Neural progenitor cell (in vitro differentiated cells): ENCODE measurements at regions not wholly inside any gene's neighbourhood (a gene's known extent, or its start where the extent isn't known, plus 50 kb on each side); places are given as distances from the start of the nearest gene placed in this dataset.

ENCODE experiments used
- DNase-seq: peaks from one replicate; pipeline ENCODE4 v3.0.0-alpha.2; 2016; ENCODE audit warnings: low spot score
- H2AFZ ChIP-seq: fragments of 200-600 bp; sonication (generic); replicated peaks from 2 replicates; pipeline ENCODE4 v1.6.1; 2016; ENCODE audit warnings: antibody characterized with exemption
- H3F3A ChIP-seq: fragments of 200-600 bp; sonication (generic); 2 replicates; pipeline ENCODE4 v1.6.1; 2016; ENCODE audit warnings: antibody characterized with exemption, low read depth
- H3K27ac ChIP-seq: fragments of 200-600 bp; sonication (generic); 2 replicates; pipeline ENCODE4 v1.5.1; 2016; ENCODE audit warnings: mild to moderate bottlenecking
- H3K27me3 ChIP-seq: fragments of 200-600 bp; sonication (generic); 2 replicates; pipeline ENCODE4 v1.6.1; 2016; ENCODE audit warnings: mild to moderate bottlenecking, moderate library complexity
- H3K36me3 ChIP-seq: fragments of 200-600 bp; sonication (generic); 2 replicates; pipeline ENCODE4 v1.5.1; 2016
- H3K4me1 ChIP-seq: fragments of 200-600 bp; sonication (generic); 2 replicates; pipeline ENCODE4 v1.6.1; 2016; ENCODE audit warnings: mixed run types
- H3K4me2 ChIP-seq: fragments of 200-600 bp; sonication (generic); 2 replicates; pipeline ENCODE4 v1.6.1; 2016
- H3K4me3 ChIP-seq: fragments of 200-600 bp; sonication (generic); 2 replicates; pipeline ENCODE4 v1.5.1; 2016
- H3K79me2 ChIP-seq: fragments of 200-600 bp; sonication (generic); 2 replicates; pipeline ENCODE4 v1.6.1; 2016; ENCODE audit warnings: low read depth
- H3K9ac ChIP-seq: fragments of 200-600 bp; sonication (generic); 2 replicates; pipeline ENCODE4 v1.6.1; 2016
- H3K9me3 ChIP-seq: fragments of 200-600 bp; sonication (generic); 2 replicates; pipeline ENCODE4 v1.5.1; 2016; ENCODE audit warnings: low read depth
- H4K20me1 ChIP-seq: fragments of 200-600 bp; sonication (generic); 2 replicates; pipeline ENCODE4 v1.6.1; 2016; ENCODE audit warnings: low read depth
- H3K27ac Mint-ChIP-seq: 3 replicates; pipeline ENCODE4 v1.8.0; 2021; ENCODE audit warnings: mixed read lengths
- H3K27me3 Mint-ChIP-seq: 2 replicates; pipeline ENCODE4 v1.8.0; 2022; ENCODE audit warnings: low read depth, mild to moderate bottlenecking, inconsistent platforms, moderate library complexity, mixed read lengths; ENCODE audit not compliant: insufficient read depth
- H3K36me3 Mint-ChIP-seq: 3 replicates; pipeline ENCODE4 v1.8.0; 2021; ENCODE audit warnings: mixed read lengths
- H3K4me1 Mint-ChIP-seq: 3 replicates; pipeline ENCODE4 v1.8.0; 2021; ENCODE audit warnings: mixed read lengths
- H3K4me3 Mint-ChIP-seq: 3 replicates; pipeline ENCODE4 v1.8.0; 2021; ENCODE audit warnings: mild to moderate bottlenecking, moderate library complexity, mixed read lengths
- H3K9me3 Mint-ChIP-seq: 3 replicates; pipeline ENCODE4 v1.8.0; 2020; ENCODE audit warnings: mixed read lengths
- CTCF ChIP-seq: fragments of 200-600 bp; sonication (generic); IDR thresholded peaks from 2 replicates; pipeline ENCODE4 v1.5.1; 2017; ENCODE audit warnings: antibody characterized with exemption, mild to moderate bottlenecking
- EZH2 ChIP-seq: fragments of 200-600 bp; sonication (generic); IDR thresholded peaks from 2 replicates; pipeline ENCODE4 v1.6.1; 2017; ENCODE audit warnings: antibody characterized with exemption, mild to moderate bottlenecking, moderate library complexity
- EZH2phosphoT487 ChIP-seq: fragments of 200-600 bp; sonication (generic); IDR thresholded peaks from 2 replicates; pipeline ENCODE4 v1.6.1; 2017; ENCODE audit warnings: antibody characterized with exemption

- Mint-ChIP-seq H3K9me3 (no peaks in the 10 kb centered on the region), H3K27me3 (no peaks in the 10 kb centered on the region), H3K27ac (no peak overlapping the region), H3K4me3 (no peak overlapping the region), H3K4me1 (no peaks in the 10 kb centered on the region), H3K36me3 (no peaks in the 10 kb centered on the region)
- Histone ChIP-seq H4K20me1 (no peaks in the 10 kb centered on the region), H3K9me3 (no peaks in the 10 kb centered on the region), H3K4me2 (no peak overlapping the region), H3K9ac (no peak overlapping the region), H3K27ac (no peak overlapping the region), H3K4me3 (no peak overlapping the region), H2AFZ (no peak overlapping the region), H3K27me3 (no peaks in the 10 kb centered on the region), H3K36me3 (no peaks in the 10 kb centered on the region), H3F3A (no peaks in the 10 kb centered on the region), H3K79me2 (no peaks in the 10 kb centered on the region), H3K4me1 (peaks cover 4% of the 10 kb centered on the region)
- DNase-seq, result no peak
- no peak for TF ChIP-seq EZH2phosphoT487
- TF ChIP-seq EZH2, result no peak
- TF ChIP-seq CTCF, result no peak
These were observed 812.9 kb upstream of the ADGRL2 start for GRCh38 chr1:80987824-80988223.

- H3F3A ChIP-seq, result no peaks in the 10 kb centered on the region
- H3K9ac ChIP-seq, result no peak overlapping the region
- Mint-ChIP-seq H3K36me3 (no peaks in the 10 kb centered on the region), H3K9me3 (no peaks in the 10 kb centered on the region), H3K4me3 (no peak overlapping the region), H3K4me1 (no peaks in the 10 kb centered on the region), H3K27ac (no peak overlapping the region), H3K27me3 (no peaks in the 10 kb centered on the region)
- no peak overlapping the region for H3K4me2 ChIP-seq
- no peak for DNase-seq
- H2AFZ ChIP-seq, result no peak overlapping the region
- no peak overlapping the region for H3K27ac ChIP-seq
- TF ChIP-seq EZH2phosphoT487 (no peak), EZH2 (no peak), CTCF (no peak)
- H3K9me3 ChIP-seq, result no peaks in the 10 kb centered on the region
- H3K36me3 ChIP-seq, result no peaks in the 10 kb centered on the region
- H3K79me2 ChIP-seq, result no peaks in the 10 kb centered on the region
- no peaks in the 10 kb centered on the region for H4K20me1 ChIP-seq
- H3K27me3 ChIP-seq, result no peaks in the 10 kb centered on the region
- H3K4me1 ChIP-seq, result peaks cover 9% of the 10 kb centered on the region
- H3K4me3 ChIP-seq, result no peak overlapping the region
These were observed 813.6 kb upstream of the ADGRL2 start for GRCh38 chr1:80987106-80987505.

GRCh38 chr1:80982831-80983230 is 817.9 kb upstream of the ADGRL2 start:
- H4K20me1 ChIP-seq, result no peaks in the 10 kb centered on the region
- no peak overlapping the region for H3K9ac ChIP-seq
- no peak for DNase-seq
- no peak for TF ChIP-seq EZH2phosphoT487
- no peak for TF ChIP-seq EZH2
- TF ChIP-seq CTCF, result no peak
- H3K36me3 ChIP-seq, result no peaks in the 10 kb centered on the region
- Mint-ChIP-seq H3K4me1 (peaks cover 9% of the 10 kb centered on the region), H3K27ac (no peak overlapping the region), H3K27me3 (no peaks in the 10 kb centered on the region), H3K9me3 (no peaks in the 10 kb centered on the region), H3K4me3 (no peak overlapping the region), H3K36me3 (no peaks in the 10 kb centered on the region)
- no peak overlapping the region for H2AFZ ChIP-seq
- H3K9me3 ChIP-seq, result no peaks in the 10 kb centered on the region
- no peaks in the 10 kb centered on the region for H3F3A ChIP-seq
- H3K27ac ChIP-seq, result no peak overlapping the region
- H3K27me3 ChIP-seq, result no peaks in the 10 kb centered on the region
- peaks cover 21% of the 10 kb centered on the region for H3K4me1 ChIP-seq
- H3K4me2 ChIP-seq, result no peak overlapping the region
- H3K79me2 ChIP-seq, result no peaks in the 10 kb centered on the region
- H3K4me3 ChIP-seq, result no peak overlapping the region

- no peak overlapping the region for H2AFZ ChIP-seq
- no peaks in the 10 kb centered on the region for H3K4me1 Mint-ChIP-seq
- H3K4me3 Mint-ChIP-seq, result no peak overlapping the region
- H3K27ac Mint-ChIP-seq, result no peak overlapping the region
- H3K27me3 ChIP-seq, result no peaks in the 10 kb centered on the region
- no peaks in the 10 kb centered on the region for H3K79me2 ChIP-seq
- TF ChIP-seq EZH2phosphoT487 (no peak), EZH2 (no peak), CTCF (no peak)
- no peak overlapping the region for H3K4me3 ChIP-seq
- H3K4me2 ChIP-seq, result no peak overlapping the region
- no peaks in the 10 kb centered on the region for H3K36me3 Mint-ChIP-seq
- no peak for DNase-seq
- H3K27ac ChIP-seq, result no peak overlapping the region
- no peaks in the 10 kb centered on the region for H3K9me3 Mint-ChIP-seq
- H3K27me3 Mint-ChIP-seq, result no peaks in the 10 kb centered on the region
- no peaks in the 10 kb centered on the region for H3K36me3 ChIP-seq
- no peaks in the 10 kb centered on the region for H4K20me1 ChIP-seq
- no peaks in the 10 kb centered on the region for H3F3A ChIP-seq
- H3K9ac ChIP-seq, result no peak overlapping the region
- no peaks in the 10 kb centered on the region for H3K4me1 ChIP-seq
- H3K9me3 ChIP-seq, result no peaks in the 10 kb centered on the region
These were observed 827.6 kb upstream of the ADGRL2 start for GRCh38 chr1:80973101-80973500.
